Stomach (tissue), 8 donors: ENCODE measurements at regions not wholly inside any gene's neighbourhood (a gene's known extent, or its start where the extent isn't known, plus 50 kb on each side); places are given as distances from the start of the nearest gene placed in this dataset.
A peak's percentile ranks its signal among the peaks of the same experiment; 100 is the strongest.

Experiments
- DNase-seq, 2 donors: peaks; one replicate each; pipeline versions ENCODE4 v3.0.0 to v3.0.0-alpha.2; 2013 to 2019
- H3K27ac ChIP-seq, 5 donors: fragments of 200-600 bp in 4 of 5; sonication (generic) in 4 of 5; one replicate each; pipeline ENCODE4 v1.5.1; 2013 to 2019; ENCODE audit warnings: mild to moderate bottlenecking in 1 of 5, moderate library complexity in 1 of 5
- H3K27me3 ChIP-seq, 3 donors: fragments of 200-600 bp; sonication (generic); one replicate each; pipeline ENCODE4 v1.5.1; 2017 to 2019; ENCODE audit warnings: mixed run types in 1 of 3
- H3K36me3 ChIP-seq, 4 donors: fragments of 200-600 bp; sonication (generic); 1 replicate in 3 of 4; 2 replicates in 1 of 4; pipeline ENCODE4 v1.5.1; 2016 to 2019
- H3K4me1 ChIP-seq, 4 donors: fragments of 200-600 bp; sonication (generic); one replicate each; pipeline ENCODE4 v1.5.1; 2016 to 2019
- H3K4me3 ChIP-seq, 4 donors: fragments of 200-600 bp; sonication (generic) in 3 of 4; one replicate each; pipeline ENCODE4 v1.5.1; 2016 to 2019; ENCODE audit warnings: mild to moderate bottlenecking in 1 of 4
- H3K9me3 ChIP-seq, 4 donors: fragments of 200-600 bp; sonication (generic); one replicate each; pipeline ENCODE4 v1.5.1; 2016 to 2019
- EP300 ChIP-seq: sonication (generic); formaldehyde crosslinking; IDR thresholded peaks from one replicate; pipeline ENCODE4 v1.6.1; 2017; ENCODE audit warnings: antibody characterized with exemption
- POLR2A ChIP-seq, 4 donors: fragments of 450-650 bp; IDR thresholded peaks; one replicate each; pipeline ENCODE4 v1.6.1; 2016; ENCODE audit warnings: antibody characterized with exemption in 4 of 4, control low read depth in 2 of 4, mild to moderate bottlenecking in 1 of 4, moderate library complexity in 1 of 4
- POLR2AphosphoS5 ChIP-seq, 3 donors: sonication (generic); formaldehyde crosslinking; IDR thresholded peaks; one replicate each; pipeline ENCODE4 v1.6.1; 2016; ENCODE audit warnings: antibody characterized with exemption in 3 of 3
- WGBS, 5 donors: extraction: QIAGEN DNeasy Blood & Tissue Kit in 3 of 5; methylation state at CpG; one replicate each; pipeline versions ENCODE4 v1.1.5 to v1.1.7; 2013 to 2018; 5-methylcytosine and 5-hydroxymethylcytosine counted together
- intact Hi-C: fragments of 100-400 bp; cut with DNase I; formaldehyde crosslinking; loops from one replicate; pipeline ENCODE4 v1.15.1; 2023; ENCODE audit warnings: low total_unique reads
- TF ChIP-seq, protein P1 (sequence below), 7 experiments: fragments of 450-650 bp in 4 of 7; fragments of 200-600 bp in 3 of 7; sonication (generic) in 3 of 7; IDR thresholded peaks; one replicate each; pipeline ENCODE4 v1.5.1; 2016 to 2019; ENCODE audit warnings: antibody characterized with exemption in 7 of 7, control low read depth in 2 of 7, mild to moderate bottlenecking in 1 of 7
- donor health status: healthy with polysubstance abuse.
- donor health status: Bipolar disorder and iron deficiency.
- donor health status: healthy.

DNA sequence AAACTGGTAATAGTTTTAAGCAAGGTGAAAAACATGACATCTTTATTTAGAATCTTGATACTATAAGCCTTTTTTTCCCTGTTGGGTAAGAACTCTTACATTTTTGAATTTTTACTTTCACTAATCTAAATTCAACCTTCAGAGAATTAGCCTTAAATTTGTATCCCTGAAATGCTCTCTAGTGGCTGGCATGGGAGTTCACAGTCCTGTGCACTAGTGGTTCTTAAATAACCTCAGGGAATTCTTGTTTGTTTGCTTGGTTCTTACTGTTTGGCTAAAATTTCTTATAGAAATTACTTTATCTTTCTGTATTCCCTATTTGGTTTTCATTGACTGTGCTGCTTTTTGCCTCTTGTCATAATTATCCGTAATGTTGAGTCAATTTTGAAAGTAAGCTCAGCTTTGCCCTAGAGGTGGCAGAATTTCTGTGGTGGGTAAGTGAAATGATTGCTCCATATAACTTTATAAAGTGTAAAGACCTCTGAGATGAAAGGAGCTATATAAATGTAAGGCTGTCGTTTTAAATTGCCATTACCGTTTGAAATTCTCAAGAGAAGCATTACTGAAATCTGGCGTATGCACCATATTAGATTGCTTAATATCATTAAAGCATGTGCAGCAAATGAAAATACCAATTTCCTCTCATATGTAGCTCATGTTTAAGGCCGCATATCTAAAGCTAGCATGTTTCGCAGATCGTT, 391.3 kb upstream of the FIGN start:
- no peaks in the 10 kb centered on the region for H3K36me3 ChIP-seq
- no peak overlapping the region for H3K27ac ChIP-seq
- intact Hi-C loops = no loop called here
- no peak overlapping the region for H3K4me3 ChIP-seq
- no peaks in the 10 kb centered on the region for H3K4me1 ChIP-seq
- 83 to 86% (median 84%) methylated on average over 7 of the region's 7 CpGs for WGBS, 5 donors
- TF ChIP-seq POLR2AphosphoS5 (IDR thresholded peaks at IDR 0.05) = no peak
- TF ChIP-seq, protein P1, sequence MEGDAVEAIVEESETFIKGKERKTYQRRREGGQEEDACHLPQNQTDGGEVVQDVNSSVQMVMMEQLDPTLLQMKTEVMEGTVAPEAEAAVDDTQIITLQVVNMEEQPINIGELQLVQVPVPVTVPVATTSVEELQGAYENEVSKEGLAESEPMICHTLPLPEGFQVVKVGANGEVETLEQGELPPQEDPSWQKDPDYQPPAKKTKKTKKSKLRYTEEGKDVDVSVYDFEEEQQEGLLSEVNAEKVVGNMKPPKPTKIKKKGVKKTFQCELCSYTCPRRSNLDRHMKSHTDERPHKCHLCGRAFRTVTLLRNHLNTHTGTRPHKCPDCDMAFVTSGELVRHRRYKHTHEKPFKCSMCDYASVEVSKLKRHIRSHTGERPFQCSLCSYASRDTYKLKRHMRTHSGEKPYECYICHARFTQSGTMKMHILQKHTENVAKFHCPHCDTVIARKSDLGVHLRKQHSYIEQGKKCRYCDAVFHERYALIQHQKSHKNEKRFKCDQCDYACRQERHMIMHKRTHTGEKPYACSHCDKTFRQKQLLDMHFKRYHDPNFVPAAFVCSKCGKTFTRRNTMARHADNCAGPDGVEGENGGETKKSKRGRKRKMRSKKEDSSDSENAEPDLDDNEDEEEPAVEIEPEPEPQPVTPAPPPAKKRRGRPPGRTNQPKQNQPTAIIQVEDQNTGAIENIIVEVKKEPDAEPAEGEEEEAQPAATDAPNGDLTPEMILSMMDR (IDR thresholded peaks at IDR 0.05) = no peak
- no peak for TF ChIP-seq POLR2A (IDR thresholded peaks at IDR 0.05)
- no peak for TF ChIP-seq EP300
- no peaks in the 10 kb centered on the region for H3K27me3 ChIP-seq
- no peaks in the 10 kb centered on the region for H3K9me3 ChIP-seq
- peak in 1 of 2 donors; percentile 17 for DNase-seq

GRCh38 chr2:164115806-164116205, 380.0 kb upstream of the FIGN start:
- no peaks in the 10 kb centered on the region for H3K9me3 ChIP-seq
- no peak overlapping the region for H3K4me3 ChIP-seq
- WGBS, 5 donors = 72 to 82% (median 75%) methylated on average over 4 of the region's 4 CpGs
- H3K36me3 ChIP-seq = no peaks in the 10 kb centered on the region
- H3K27me3 ChIP-seq = no peaks in the 10 kb centered on the region
- no peak for DNase-seq
- H3K27ac ChIP-seq = no peak overlapping the region
- H3K4me1 ChIP-seq = no peaks in the 10 kb centered on the region
- TF ChIP-seq POLR2AphosphoS5 (IDR thresholded peaks at IDR 0.05) (no peak), EP300 (no peak), POLR2A (IDR thresholded peaks at IDR 0.05) (no peak)
- TF ChIP-seq, protein P1 (IDR thresholded peaks at IDR 0.05) = no peak
- intact Hi-C loops = no loop called here

DNA sequence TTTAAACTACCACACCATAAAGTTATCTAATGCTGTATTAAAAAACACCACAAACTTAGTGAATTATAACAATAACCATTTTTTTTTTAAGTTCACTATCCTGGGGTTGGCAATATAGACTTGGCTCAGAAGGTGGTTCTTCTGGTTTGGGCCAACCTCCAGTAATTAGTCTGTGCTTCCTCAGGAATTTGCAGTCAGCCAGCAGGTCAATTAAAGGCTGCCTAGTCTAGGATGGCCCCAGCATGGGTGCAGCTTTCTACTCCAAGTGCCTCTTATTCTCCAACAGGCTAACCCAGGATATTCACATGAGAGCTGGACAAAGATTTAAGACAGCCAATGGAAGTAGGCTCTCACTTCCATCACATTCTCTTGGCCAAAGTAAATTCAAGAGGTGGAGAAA, 379.1 kb upstream of the FIGN start:
- DNase-seq = peak in 1 of 2 donors; percentile 10
- Histone ChIP-seq H3K27ac (no peak overlapping the region), H3K27me3 (no peaks in the 10 kb centered on the region), H3K9me3 (no peaks in the 10 kb centered on the region), H3K36me3 (no peaks in the 10 kb centered on the region), H3K4me1 (no peaks in the 10 kb centered on the region), H3K4me3 (no peak overlapping the region)
- TF ChIP-seq POLR2A (IDR thresholded peaks at IDR 0.05) (no peak), EP300 (no peak), POLR2AphosphoS5 (IDR thresholded peaks at IDR 0.05) (no peak)
- TF ChIP-seq, protein P1 (IDR thresholded peaks at IDR 0.05) = no peak
- intact Hi-C loops = no loop called here

GRCh38 chr2:164112105-164112504, 376.3 kb upstream of the FIGN start:
- no peaks in the 10 kb centered on the region for H3K4me1 ChIP-seq
- DNase-seq = no peak
- TF ChIP-seq EP300 (no peak), POLR2AphosphoS5 (IDR thresholded peaks at IDR 0.05) (no peak), POLR2A (IDR thresholded peaks at IDR 0.05) (no peak)
- TF ChIP-seq, protein P1 (IDR thresholded peaks at IDR 0.05) = no peak
- intact Hi-C loops = no loop called here
- H3K4me3 ChIP-seq = no peak overlapping the region
- no peaks in the 10 kb centered on the region for H3K36me3 ChIP-seq
- H3K9me3 ChIP-seq = no peaks in the 10 kb centered on the region
- H3K27me3 ChIP-seq = no peaks in the 10 kb centered on the region
- 87 to 97% (median 90%) methylated on average over 2 of the region's 2 CpGs for WGBS, 5 donors
- no peak overlapping the region for H3K27ac ChIP-seq
